Retina (tissue), 1 donor: ENCODE measurements at regions not wholly inside any gene's neighbourhood (a gene's known extent, or its start where the extent isn't known, plus 50 kb on each side); places are given as distances from the start of the nearest gene placed in this dataset.
"Not testable (repeated sequence)": the region's sequence is repeated elsewhere in the genome, so short reads cannot be mapped to it uniquely, and the experiment has no call there.

Experiments
- DNase-seq: peaks from one replicate; pipeline ENCODE4 v3.0.0-alpha.2; 2016

- not testable (repeated sequence) for DNase-seq
Measured at GRCh38 chr17:74129800-74130199, 73.7 kb upstream of the RPL38 start.

- no peak for DNase-seq
Measured at GRCh38 chr17:74130276-74130675, 73.2 kb upstream of the RPL38 start.

GRCh38 chr17:74130841-74131240 is 72.6 kb upstream of the RPL38 start:
- DNase-seq: no peak

GRCh38 chr17:74132354-74132753 is 71.1 kb upstream of the RPL38 start:
- no peak for DNase-seq

GRCh38 chr17:74133740-74134139 is 69.7 kb upstream of the RPL38 start:
- no peak for DNase-seq

- not testable (repeated sequence) for DNase-seq
Measured at GRCh38 chr17:74134234-74134633, 69.2 kb upstream of the RPL38 start.

GRCh38 chr17:74134991-74135390 is 68.5 kb upstream of the RPL38 start:
- no peak for DNase-seq

- DNase-seq: no peak
Measured at GRCh38 chr17:74135391-74136167, 67.9 kb upstream of the RPL38 start.

GRCh38 chr17:74137416-74137815 is 66.1 kb upstream of the RPL38 start:
- no peak for DNase-seq

- DNase-seq: no peak
Measured at GRCh38 chr17:74139120-74139519, 64.4 kb upstream of the RPL38 start.

GRCh38 chr17:74140282-74140681 is 63.2 kb upstream of the RPL38 start:
- no peak for DNase-seq

GRCh38 chr17:74141612-74142011 is 61.9 kb upstream of the RPL38 start:
- no peak for DNase-seq

- not testable (repeated sequence) for DNase-seq
Measured at GRCh38 chr17:74143318-74143717, 60.2 kb upstream of the RPL38 start.

GRCh38 chr17:74145756-74146155 is 57.7 kb upstream of the RPL38 start:
- DNase-seq: no peak

GRCh38 chr17:74146196-74146595 is 57.3 kb upstream of the RPL38 start:
- DNase-seq: no peak

GRCh38 chr17:74147056-74147835 is 56.2 kb upstream of the RPL38 start:
- no peak for DNase-seq

- DNase-seq: no peak
Measured at GRCh38 chr17:74147966-74148365, 55.5 kb upstream of the RPL38 start.

GRCh38 chr17:74148446-74148845 is 55.0 kb upstream of the RPL38 start:
- no peak for DNase-seq

- no peak for DNase-seq
Measured at GRCh38 chr17:74148901-74149596, 54.4 kb upstream of the RPL38 start.

GRCh38 chr17:74149597-74150427 is 53.7 kb upstream of the RPL38 start:
- DNase-seq: no peak

- DNase-seq: no peak
Measured at GRCh38 chr17:74150428-74151025, 53.0 kb upstream of the RPL38 start.
